ENCODE measurements at regions not wholly inside any gene's neighbourhood (a gene's known extent, or its start where the extent isn't known, plus 50 kb on each side); places are given as distances from the start of the nearest gene placed in this dataset.

DNA sequence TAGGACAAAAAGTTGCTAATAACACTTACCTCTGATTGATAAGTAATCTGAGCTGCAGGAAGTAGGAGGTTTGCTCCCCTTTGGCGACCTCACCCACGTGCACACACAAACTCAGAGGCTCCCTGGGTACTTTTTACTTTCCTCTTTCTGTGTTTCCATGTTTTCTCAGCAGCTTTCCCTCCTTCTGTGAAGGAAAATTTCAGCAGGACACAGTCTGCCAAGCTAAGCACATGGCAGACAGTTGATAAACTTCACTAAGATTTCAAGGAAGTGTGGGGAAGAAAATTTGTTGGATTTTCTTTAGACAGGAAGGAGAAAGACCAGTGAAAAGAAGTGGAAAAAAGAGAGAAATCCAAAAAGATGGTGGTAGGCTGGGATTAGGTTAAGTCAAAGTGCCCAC is 215.5 kb upstream of the ARG1 start:
- no peak for DNase-seq (ENCODE audit: low spot score)
- TF ChIP-seq, protein P1, sequence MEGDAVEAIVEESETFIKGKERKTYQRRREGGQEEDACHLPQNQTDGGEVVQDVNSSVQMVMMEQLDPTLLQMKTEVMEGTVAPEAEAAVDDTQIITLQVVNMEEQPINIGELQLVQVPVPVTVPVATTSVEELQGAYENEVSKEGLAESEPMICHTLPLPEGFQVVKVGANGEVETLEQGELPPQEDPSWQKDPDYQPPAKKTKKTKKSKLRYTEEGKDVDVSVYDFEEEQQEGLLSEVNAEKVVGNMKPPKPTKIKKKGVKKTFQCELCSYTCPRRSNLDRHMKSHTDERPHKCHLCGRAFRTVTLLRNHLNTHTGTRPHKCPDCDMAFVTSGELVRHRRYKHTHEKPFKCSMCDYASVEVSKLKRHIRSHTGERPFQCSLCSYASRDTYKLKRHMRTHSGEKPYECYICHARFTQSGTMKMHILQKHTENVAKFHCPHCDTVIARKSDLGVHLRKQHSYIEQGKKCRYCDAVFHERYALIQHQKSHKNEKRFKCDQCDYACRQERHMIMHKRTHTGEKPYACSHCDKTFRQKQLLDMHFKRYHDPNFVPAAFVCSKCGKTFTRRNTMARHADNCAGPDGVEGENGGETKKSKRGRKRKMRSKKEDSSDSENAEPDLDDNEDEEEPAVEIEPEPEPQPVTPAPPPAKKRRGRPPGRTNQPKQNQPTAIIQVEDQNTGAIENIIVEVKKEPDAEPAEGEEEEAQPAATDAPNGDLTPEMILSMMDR (IDR thresholded peaks at IDR 0.05; ENCODE audit: extremely low read depth, missing control alignments), result no peak

GRCh38 chr6:131362070-131362469 is 211.0 kb upstream of the ARG1 start:
- TF ChIP-seq, protein P1 (IDR thresholded peaks at IDR 0.05; ENCODE audit: extremely low read depth, missing control alignments), result no peak
- DNase-seq (ENCODE audit: low spot score), result no peak

- TF ChIP-seq, protein P1 (IDR thresholded peaks at IDR 0.05; ENCODE audit: extremely low read depth, missing control alignments), result no peak
Measured at GRCh38 chr6:131362696-131363095, 210.3 kb upstream of the ARG1 start.

GRCh38 chr6:131363947-131364834 is 208.8 kb upstream of the ARG1 start:
- no peak for DNase-seq (ENCODE audit: low spot score)
- TF ChIP-seq, protein P1 (IDR thresholded peaks at IDR 0.05; ENCODE audit: extremely low read depth, missing control alignments), result no peak

More at GRCh38 chr6:131362696-131363095, 210.3 kb upstream of the ARG1 start:
- no peak for DNase-seq (ENCODE audit: low spot score)

- no peak for DNase-seq (ENCODE audit: low spot score)
- TF ChIP-seq, protein P1 (IDR thresholded peaks at IDR 0.05; ENCODE audit: extremely low read depth, missing control alignments), result no peak
Measured at GRCh38 chr6:131366223-131366622, 206.8 kb upstream of the ARG1 start.

DNA sequence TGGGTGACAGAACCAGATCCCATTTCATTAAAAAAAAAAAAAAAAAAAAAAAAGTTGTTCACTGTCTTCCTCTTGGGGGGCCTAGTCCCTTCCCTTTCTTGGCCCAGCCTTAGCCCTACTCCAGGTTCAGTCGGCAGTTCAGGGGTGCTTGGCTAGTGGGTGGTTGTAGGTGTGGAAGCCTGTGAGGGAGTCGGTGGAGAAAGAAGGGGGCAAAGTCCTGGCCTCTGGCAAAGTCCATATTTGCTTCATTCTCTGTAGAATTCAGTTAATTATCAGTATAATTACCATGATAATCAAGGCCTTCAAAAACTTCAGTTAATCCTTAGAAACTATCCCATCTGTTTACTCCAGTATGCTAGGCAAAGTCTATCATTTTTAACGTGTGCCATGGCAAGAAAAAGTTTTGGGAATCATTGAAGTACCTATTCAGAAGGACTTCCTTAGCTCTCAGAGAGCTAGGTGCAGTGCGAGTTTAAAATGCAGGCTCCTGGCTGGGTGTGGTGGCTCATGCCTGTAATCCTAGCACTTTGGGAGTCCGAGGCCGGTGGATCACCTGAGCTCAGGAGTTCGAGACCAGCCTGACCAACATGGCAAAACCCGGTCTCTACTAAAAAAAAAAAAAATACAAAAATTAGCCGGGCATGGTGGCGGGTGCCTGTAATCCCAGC is 205.7 kb upstream of the ARG1 start:
- no peak for DNase-seq (ENCODE audit: low spot score)
- TF ChIP-seq, protein P1 (IDR thresholded peaks at IDR 0.05; ENCODE audit: extremely low read depth, missing control alignments), result no peak
